Kidney (tissue), 13 donors: ENCODE measurements at regions not wholly inside any gene's neighbourhood (a gene's known extent, or its start where the extent isn't known, plus 50 kb on each side); places are given as distances from the start of the nearest gene placed in this dataset.

Source experiments
- DNase-seq, 5 donors: peaks; one replicate each; pipeline ENCODE4 v3.0.0-alpha.2; 2013 to 2020
- FAIRE-seq: peaks from 2 replicates; lab custom pipeline; 2012; peaks lifted over from hg19 to GRCh38; lab: Jason Lieb, UNC
- H3K27ac ChIP-seq, 2 donors: one replicate each; pipeline ENCODE4 v1.7.0; 2013; ENCODE audit warnings: low read depth in 2 of 2, low read length in 2 of 2, inconsistent platforms in 1 of 2
- H3K27me3 ChIP-seq: one replicate; pipeline ENCODE4 v1.7.1; 2013; ENCODE audit warnings: low read length, inconsistent platforms; ENCODE audit not compliant: control insufficient read depth, insufficient read depth
- H3K36me3 ChIP-seq, 3 donors: one replicate each; pipeline versions ENCODE4 v1.7.0 to v1.7.1; 2013; ENCODE audit warnings: low read length in 3 of 3, control low read depth in 1 of 3, inconsistent platforms in 1 of 3; ENCODE audit not compliant: insufficient read depth in 3 of 3, control insufficient read depth in 2 of 3
- H3K4me1 ChIP-seq, 3 donors: one replicate each; pipeline versions ENCODE4 v1.7.0 to v1.7.1; 2013; ENCODE audit warnings: low read length in 3 of 3, inconsistent platforms in 1 of 3, low read depth in 1 of 3; ENCODE audit not compliant: control insufficient read depth in 2 of 3, insufficient read depth in 2 of 3
- H3K4me3 ChIP-seq, 3 donors: one replicate each; pipeline versions ENCODE4 v1.7.0 to v1.8.1; 2013; ENCODE audit warnings: low read length in 3 of 3, control low read depth in 1 of 3, inconsistent platforms in 1 of 3
- H3K9ac ChIP-seq, 3 donors: one replicate each; pipeline versions ENCODE4 v1.7.0 to v1.7.1; 2013; ENCODE audit warnings: low read length in 3 of 3, control low read depth in 1 of 3, inconsistent platforms in 1 of 3
- H3K9me3 ChIP-seq, 3 donors: one replicate each; pipeline versions ENCODE4 v1.7.0 to v1.7.1; 2013; ENCODE audit warnings: low read length in 3 of 3, control low read depth in 1 of 3, inconsistent platforms in 1 of 3; ENCODE audit not compliant: control insufficient read depth in 2 of 3, insufficient read depth in 1 of 3
- intact Hi-C: fragments of 100-400 bp; cut with DNase I; formaldehyde crosslinking; loops from one replicate; pipeline ENCODE4 v1.11.1; 2022
- TF ChIP-seq, protein P1 (sequence below): IDR thresholded peaks from 3 replicates; pipeline ENCODE4 v1.5.1; 2012; ENCODE audit warnings: mild to moderate bottlenecking, moderate library complexity, borderline replicate concordance; ENCODE audit not compliant: insufficient read depth; ENCODE audit errors: extremely low read depth
- donor health status: control.
- donor health status: control.
- donor health status: control.
- donor health status: control.
- donor health status: control.
- donor health status: DM: yes; HTN: yes; CAD: no.
- donor health status: Normal renal cell carcinoma (clear cell type).

DNA sequence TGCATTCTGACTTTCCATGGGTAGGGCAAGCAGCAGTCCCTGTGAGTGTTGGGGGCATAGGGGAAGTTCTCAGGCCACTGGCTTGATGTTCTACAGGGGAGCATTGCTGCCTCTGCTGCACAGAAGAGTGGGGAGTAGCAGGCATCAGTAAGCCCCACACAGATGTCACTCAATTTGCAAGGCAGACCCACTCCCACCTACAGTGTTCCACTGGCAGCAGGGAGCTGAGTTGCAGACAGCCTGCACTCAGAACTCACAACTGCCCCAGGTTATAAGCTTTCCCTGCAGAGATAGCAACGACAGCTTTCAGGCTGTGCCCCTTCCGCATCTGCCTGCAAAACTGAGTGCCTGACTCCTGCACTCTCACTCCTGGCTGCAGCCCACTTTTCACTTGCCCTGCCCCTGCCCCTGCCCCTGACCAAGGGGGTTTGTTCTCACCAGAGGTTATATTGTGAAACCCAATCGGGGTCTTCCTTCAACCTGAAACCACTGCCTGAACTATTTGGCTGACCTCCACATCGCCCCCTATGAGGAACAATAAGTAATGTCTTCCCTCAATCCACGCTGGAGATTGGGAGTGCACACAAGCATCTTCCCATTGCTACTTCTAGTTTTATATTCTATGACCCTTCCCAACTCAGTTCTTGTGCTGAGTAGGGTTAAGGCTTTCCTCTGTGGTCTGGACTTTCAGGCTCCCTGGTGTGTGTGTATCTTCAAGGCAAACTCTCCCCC is 227.4 kb upstream of the CXorf51B start:
- Histone ChIP-seq H3K4me3 (no peak overlapping the region), H3K27ac (no peak overlapping the region), H3K9ac (no peak overlapping the region), H3K36me3 (no peaks in the 10 kb centered on the region), H3K27me3 (no peaks in the 10 kb centered on the region), H3K4me1 (no peaks in the 10 kb centered on the region), H3K9me3 (no peaks in the 10 kb centered on the region)
- no peak for DNase-seq
- intact Hi-C loops: no loop called here
- no peak for FAIRE-seq
- TF ChIP-seq, protein P1, sequence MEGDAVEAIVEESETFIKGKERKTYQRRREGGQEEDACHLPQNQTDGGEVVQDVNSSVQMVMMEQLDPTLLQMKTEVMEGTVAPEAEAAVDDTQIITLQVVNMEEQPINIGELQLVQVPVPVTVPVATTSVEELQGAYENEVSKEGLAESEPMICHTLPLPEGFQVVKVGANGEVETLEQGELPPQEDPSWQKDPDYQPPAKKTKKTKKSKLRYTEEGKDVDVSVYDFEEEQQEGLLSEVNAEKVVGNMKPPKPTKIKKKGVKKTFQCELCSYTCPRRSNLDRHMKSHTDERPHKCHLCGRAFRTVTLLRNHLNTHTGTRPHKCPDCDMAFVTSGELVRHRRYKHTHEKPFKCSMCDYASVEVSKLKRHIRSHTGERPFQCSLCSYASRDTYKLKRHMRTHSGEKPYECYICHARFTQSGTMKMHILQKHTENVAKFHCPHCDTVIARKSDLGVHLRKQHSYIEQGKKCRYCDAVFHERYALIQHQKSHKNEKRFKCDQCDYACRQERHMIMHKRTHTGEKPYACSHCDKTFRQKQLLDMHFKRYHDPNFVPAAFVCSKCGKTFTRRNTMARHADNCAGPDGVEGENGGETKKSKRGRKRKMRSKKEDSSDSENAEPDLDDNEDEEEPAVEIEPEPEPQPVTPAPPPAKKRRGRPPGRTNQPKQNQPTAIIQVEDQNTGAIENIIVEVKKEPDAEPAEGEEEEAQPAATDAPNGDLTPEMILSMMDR: no peak

DNA sequence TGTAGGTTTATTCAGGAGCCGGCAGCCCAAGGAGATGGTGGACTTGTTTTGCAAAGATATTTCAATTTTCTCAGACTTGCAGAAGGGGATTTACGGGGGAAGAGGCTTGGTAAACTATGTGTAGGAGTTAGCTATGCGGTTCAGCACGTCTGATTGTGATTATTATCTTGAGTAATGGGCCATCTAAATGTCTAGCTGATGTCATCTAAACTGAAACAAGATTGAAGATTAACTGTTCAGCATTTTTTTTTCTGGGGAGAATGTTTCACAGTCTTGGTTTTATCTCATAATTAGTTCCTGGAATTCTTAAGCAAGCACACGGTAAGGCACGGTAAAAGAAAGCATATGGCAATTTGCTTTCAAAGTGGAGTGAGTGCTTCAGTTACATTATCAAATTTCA is 207.3 kb upstream of the CXorf51B start:
- TF ChIP-seq, protein P1: no peak
- Histone ChIP-seq H3K36me3 (no peaks in the 10 kb centered on the region), H3K27me3 (no peaks in the 10 kb centered on the region), H3K4me3 (no peak overlapping the region), H3K9me3 (no peaks in the 10 kb centered on the region), H3K9ac (no peak overlapping the region), H3K27ac (no peak overlapping the region), H3K4me1 (no peaks in the 10 kb centered on the region)
- DNase-seq (peak in 2 of 5 donors; percentile 56 to 58), FAIRE-seq (no peak)
- intact Hi-C loops: no loop called here

DNA sequence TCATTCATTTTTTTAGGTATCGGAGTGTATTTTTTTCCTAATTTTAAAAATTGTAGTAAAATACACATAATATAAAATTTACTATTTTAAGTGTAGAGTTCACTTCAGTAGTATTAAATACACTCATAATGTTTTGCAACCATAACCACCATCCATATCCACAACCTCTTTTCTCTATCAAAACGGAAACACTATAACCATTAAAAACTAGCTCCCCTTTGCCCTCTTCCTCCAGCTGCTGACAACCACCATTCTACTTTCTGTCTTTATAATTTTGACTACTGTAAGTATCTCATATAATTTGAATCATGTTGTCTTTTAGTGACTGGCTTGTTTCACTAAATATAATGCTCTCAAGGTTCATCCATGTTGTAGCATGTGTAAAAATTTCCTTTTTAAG is 205.4 kb upstream of the CXorf51B start:
- no peaks in the 10 kb centered on the region for H3K36me3 ChIP-seq
- H3K9ac ChIP-seq: no peak overlapping the region
- no peaks in the 10 kb centered on the region for H3K9me3 ChIP-seq
- no peak overlapping the region for H3K4me3 ChIP-seq
- H3K27me3 ChIP-seq: no peaks in the 10 kb centered on the region
- FAIRE-seq: no peak
- TF ChIP-seq, protein P1: no peak
- no peak overlapping the region for H3K27ac ChIP-seq
- H3K4me1 ChIP-seq: no peaks in the 10 kb centered on the region
- intact Hi-C loops: no loop called here
- no peak for DNase-seq
